Neural cell (in vitro differentiated cells): ENCODE measurements at regions not wholly inside any gene's neighbourhood (a gene's known extent, or its start where the extent isn't known, plus 50 kb on each side); places are given as distances from the start of the nearest gene placed in this dataset.

Experiments used
- H2AFZ ChIP-seq: fragments of 200-600, 300-800 bp; sonication (generic), shearing (Covaris generic); 2 replicates; pipeline ENCODE4 v1.6.0; 2014; ENCODE audit warnings: low read depth, mild to moderate bottlenecking, antibody characterized with exemption, low read length, moderate library complexity
- H3F3A ChIP-seq: fragments of 200-600 bp; shearing (Covaris generic); 2 replicates; pipeline ENCODE4 v1.6.1; 2016; ENCODE audit warnings: mild to moderate bottlenecking, moderate library complexity, mixed read lengths, antibody characterized with exemption, low read length; ENCODE audit not compliant: insufficient read depth, poor library complexity, severe bottlenecking
- H3K27ac ChIP-seq: fragments of 200-600, 300-800 bp; sonication (generic), shearing (Covaris generic); 2 replicates; pipeline ENCODE4 v1.5.1; 2014; ENCODE audit warnings: mild to moderate bottlenecking, low read length, moderate library complexity
- H3K27me3 ChIP-seq: fragments of 300-800, 200-600 bp; sonication (generic), shearing (Covaris generic); 2 replicates; pipeline ENCODE4 v1.6.0; 2014; ENCODE audit warnings: mild to moderate bottlenecking, low read depth, low read length, moderate library complexity; ENCODE audit not compliant: insufficient read depth
- H3K36me3 ChIP-seq: fragments of 300-800, 200-600 bp; sonication (generic), shearing (Covaris generic); 2 replicates; pipeline ENCODE4 v1.5.1; 2014; ENCODE audit warnings: mild to moderate bottlenecking, antibody characterized with exemption, low read length, moderate library complexity; ENCODE audit not compliant: insufficient read depth
- H3K4me2 ChIP-seq: fragments of 300-800, 200-600 bp; sonication (generic), shearing (Covaris generic); 2 replicates; pipeline ENCODE4 v1.6.0; 2014; ENCODE audit warnings: mild to moderate bottlenecking, low read length
- H3K4me3 ChIP-seq: fragments of 300-800, 200-600 bp; sonication (generic), shearing (Covaris generic); 2 replicates; pipeline ENCODE4 v1.5.1; 2014; ENCODE audit warnings: mild to moderate bottlenecking, low read length, moderate library complexity
- H3K79me2 ChIP-seq: fragments of 200-600 bp; shearing (Covaris generic); replicated peaks from 2 replicates; pipeline ENCODE4 v1.6.0; 2014; ENCODE audit warnings: mild to moderate bottlenecking, low read length, moderate library complexity; ENCODE audit not compliant: insufficient read depth
- H3K9ac ChIP-seq: fragments of 300-800, 200-600 bp; sonication (generic), shearing (Covaris generic); 2 replicates; pipeline ENCODE4 v1.6.1; 2016; ENCODE audit warnings: mild to moderate bottlenecking, low read length, mixed read lengths
- H3K9me2 ChIP-seq: fragments of 200-600 bp; shearing (Covaris generic); 2 replicates; pipeline ENCODE4 v1.6.1; 2016; ENCODE audit warnings: mild to moderate bottlenecking, low read length, mixed read lengths; ENCODE audit not compliant: insufficient read depth
- H3K9me3 ChIP-seq: fragments of 200-600, 300-800 bp; sonication (generic), shearing (Covaris generic); 2 replicates; pipeline ENCODE4 v1.6.1; 2016; ENCODE audit warnings: mild to moderate bottlenecking, mixed run types, low read length, moderate library complexity, mixed read lengths
- H4K20me1 ChIP-seq: fragments of 200-600 bp; shearing (Covaris generic); 2 replicates; pipeline ENCODE4 v1.6.1; 2016; ENCODE audit warnings: mild to moderate bottlenecking, mixed run types; ENCODE audit not compliant: insufficient read depth
- EP300 ChIP-seq: fragments of 450-650 bp; conservative IDR thresholded peaks from 2 replicates; pipeline ENCODE4 v1.6.1; 2014; ENCODE audit warnings: antibody characterized with exemption, mild to moderate bottlenecking, moderate library complexity; ENCODE audit not compliant: poor library complexity, severe bottlenecking
- EZH2 ChIP-seq: fragments of 200-600, 300-800 bp; shearing (Covaris generic), sonication (generic); IDR thresholded peaks from 2 replicates; pipeline ENCODE4 v1.6.1; 2014; ENCODE audit warnings: antibody characterized with exemption, low read length, borderline replicate concordance, mild to moderate bottlenecking; ENCODE audit not compliant: insufficient read depth, poor library complexity, severe bottlenecking
- MXI1 ChIP-seq: fragments of 450-650 bp; conservative IDR thresholded peaks from 2 replicates; pipeline ENCODE4 v1.6.1; 2014; ENCODE audit warnings: antibody characterized with exemption, mild to moderate bottlenecking; ENCODE audit not compliant: poor library complexity, severe bottlenecking
- POLR2AphosphoS5 ChIP-seq: IDR thresholded peaks from 2 replicates; pipeline ENCODE4 v1.6.1; 2012
- RAD21 ChIP-seq: fragments of 450-650 bp; conservative IDR thresholded peaks from 2 replicates; pipeline ENCODE4 v1.6.1; 2014; ENCODE audit warnings: antibody characterized with exemption, mild to moderate bottlenecking, moderate library complexity
- SMC3 ChIP-seq: fragments of 450-650 bp; conservative IDR thresholded peaks from 2 replicates; pipeline ENCODE4 v1.6.1; 2014; ENCODE audit warnings: antibody characterized with exemption, mild to moderate bottlenecking, moderate library complexity; ENCODE audit not compliant: poor library complexity
- TAF1 ChIP-seq: IDR thresholded peaks from 2 replicates; pipeline ENCODE4 v1.6.1; 2012; ENCODE audit warnings: low read depth
- TF ChIP-seq, protein P1 (sequence below): fragments of 450-650 bp; IDR thresholded peaks from 2 replicates; pipeline ENCODE4 v1.5.1; 2014; ENCODE audit warnings: antibody characterized with exemption, mild to moderate bottlenecking, moderate library complexity; ENCODE audit not compliant: poor library complexity, severe bottlenecking
- TF ChIP-seq, protein P2 (sequence below): IDR thresholded peaks from 2 replicates; pipeline ENCODE4 v1.6.1; 2012; ENCODE audit warnings: borderline replicate concordance

DNA sequence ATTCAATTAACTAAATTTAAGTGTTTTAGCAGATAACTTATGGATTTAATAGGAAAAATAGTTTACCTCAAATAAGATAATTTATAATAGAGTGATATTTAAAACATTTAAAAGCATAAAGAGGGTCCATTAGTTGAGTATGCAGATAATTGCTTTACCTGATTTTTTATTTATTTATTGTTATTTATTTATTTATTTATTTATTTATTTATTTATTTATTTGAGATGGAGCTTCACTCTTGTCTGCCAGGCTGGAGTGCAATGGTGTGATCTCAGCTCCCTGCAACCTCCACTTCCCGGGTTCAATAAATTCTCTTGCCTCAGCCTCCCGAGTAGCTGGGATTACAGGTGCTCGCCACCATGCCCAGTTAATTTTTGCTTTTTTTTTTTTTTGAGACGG is 982.9 kb downstream of the TFAP2A start:
- Histone ChIP-seq H3K4me3 (no peak overlapping the region), H3K9ac (no peak overlapping the region), H3K36me3 (no peaks in the 10 kb centered on the region), H2AFZ (no peak overlapping the region), H4K20me1 (no peaks in the 10 kb centered on the region), H3K27ac (no peak overlapping the region), H3K4me2 (no peak overlapping the region), H3F3A (no peaks in the 10 kb centered on the region), H3K79me2 (no peaks in the 10 kb centered on the region), H3K9me2 (no peaks in the 10 kb centered on the region), H3K27me3 (no peaks in the 10 kb centered on the region), H3K9me3 (no peaks in the 10 kb centered on the region)
- TF ChIP-seq EZH2 (no peak), EP300 (no peak), POLR2AphosphoS5 (no peak), RAD21 (no peak), MXI1 (no peak), TAF1 (no peak), SMC3 (no peak)
- TF ChIP-seq, protein P1, sequence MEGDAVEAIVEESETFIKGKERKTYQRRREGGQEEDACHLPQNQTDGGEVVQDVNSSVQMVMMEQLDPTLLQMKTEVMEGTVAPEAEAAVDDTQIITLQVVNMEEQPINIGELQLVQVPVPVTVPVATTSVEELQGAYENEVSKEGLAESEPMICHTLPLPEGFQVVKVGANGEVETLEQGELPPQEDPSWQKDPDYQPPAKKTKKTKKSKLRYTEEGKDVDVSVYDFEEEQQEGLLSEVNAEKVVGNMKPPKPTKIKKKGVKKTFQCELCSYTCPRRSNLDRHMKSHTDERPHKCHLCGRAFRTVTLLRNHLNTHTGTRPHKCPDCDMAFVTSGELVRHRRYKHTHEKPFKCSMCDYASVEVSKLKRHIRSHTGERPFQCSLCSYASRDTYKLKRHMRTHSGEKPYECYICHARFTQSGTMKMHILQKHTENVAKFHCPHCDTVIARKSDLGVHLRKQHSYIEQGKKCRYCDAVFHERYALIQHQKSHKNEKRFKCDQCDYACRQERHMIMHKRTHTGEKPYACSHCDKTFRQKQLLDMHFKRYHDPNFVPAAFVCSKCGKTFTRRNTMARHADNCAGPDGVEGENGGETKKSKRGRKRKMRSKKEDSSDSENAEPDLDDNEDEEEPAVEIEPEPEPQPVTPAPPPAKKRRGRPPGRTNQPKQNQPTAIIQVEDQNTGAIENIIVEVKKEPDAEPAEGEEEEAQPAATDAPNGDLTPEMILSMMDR = no peak
- TF ChIP-seq, protein P2, sequence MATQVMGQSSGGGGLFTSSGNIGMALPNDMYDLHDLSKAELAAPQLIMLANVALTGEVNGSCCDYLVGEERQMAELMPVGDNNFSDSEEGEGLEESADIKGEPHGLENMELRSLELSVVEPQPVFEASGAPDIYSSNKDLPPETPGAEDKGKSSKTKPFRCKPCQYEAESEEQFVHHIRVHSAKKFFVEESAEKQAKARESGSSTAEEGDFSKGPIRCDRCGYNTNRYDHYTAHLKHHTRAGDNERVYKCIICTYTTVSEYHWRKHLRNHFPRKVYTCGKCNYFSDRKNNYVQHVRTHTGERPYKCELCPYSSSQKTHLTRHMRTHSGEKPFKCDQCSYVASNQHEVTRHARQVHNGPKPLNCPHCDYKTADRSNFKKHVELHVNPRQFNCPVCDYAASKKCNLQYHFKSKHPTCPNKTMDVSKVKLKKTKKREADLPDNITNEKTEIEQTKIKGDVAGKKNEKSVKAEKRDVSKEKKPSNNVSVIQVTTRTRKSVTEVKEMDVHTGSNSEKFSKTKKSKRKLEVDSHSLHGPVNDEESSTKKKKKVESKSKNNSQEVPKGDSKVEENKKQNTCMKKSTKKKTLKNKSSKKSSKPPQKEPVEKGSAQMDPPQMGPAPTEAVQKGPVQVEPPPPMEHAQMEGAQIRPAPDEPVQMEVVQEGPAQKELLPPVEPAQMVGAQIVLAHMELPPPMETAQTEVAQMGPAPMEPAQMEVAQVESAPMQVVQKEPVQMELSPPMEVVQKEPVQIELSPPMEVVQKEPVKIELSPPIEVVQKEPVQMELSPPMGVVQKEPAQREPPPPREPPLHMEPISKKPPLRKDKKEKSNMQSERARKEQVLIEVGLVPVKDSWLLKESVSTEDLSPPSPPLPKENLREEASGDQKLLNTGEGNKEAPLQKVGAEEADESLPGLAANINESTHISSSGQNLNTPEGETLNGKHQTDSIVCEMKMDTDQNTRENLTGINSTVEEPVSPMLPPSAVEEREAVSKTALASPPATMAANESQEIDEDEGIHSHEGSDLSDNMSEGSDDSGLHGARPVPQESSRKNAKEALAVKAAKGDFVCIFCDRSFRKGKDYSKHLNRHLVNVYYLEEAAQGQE = no peak

DNA sequence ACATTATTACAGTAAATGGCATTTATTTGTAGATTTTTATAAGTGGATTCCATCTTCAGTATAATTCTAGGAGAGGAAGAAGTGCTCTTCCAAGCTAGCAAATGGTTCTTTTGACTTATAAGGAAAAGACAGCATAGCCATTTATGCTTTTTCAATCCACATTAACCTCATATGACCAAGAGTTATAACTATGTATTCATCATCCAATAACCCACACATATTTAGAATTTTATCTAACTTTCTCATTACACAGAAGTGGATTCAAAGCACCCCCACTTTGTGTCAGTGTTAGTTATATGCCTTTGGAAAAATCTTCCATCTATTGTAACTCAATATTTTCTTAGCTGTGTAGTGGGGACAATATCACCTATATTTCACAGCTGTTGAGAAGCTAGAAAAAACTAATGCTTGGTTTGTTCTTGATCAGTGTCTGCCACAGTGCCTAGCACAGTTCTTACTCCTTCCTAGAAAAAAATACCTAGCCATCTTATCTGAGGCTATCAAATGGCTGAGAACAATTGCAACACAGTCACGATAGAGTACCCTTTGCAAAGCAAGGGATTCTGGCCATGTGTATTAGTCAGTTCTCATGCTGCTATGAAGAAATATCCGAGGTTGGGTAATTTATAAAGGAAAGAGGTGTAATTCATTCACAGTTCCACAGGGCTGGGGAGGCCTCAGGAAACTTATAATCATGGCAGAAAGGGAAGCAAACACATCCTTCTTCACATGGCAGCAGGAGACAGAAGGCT is 986.3 kb downstream of the TFAP2A start:
- H3K79me2 ChIP-seq = no peaks in the 10 kb centered on the region
- TF ChIP-seq MXI1 (no peak), EZH2 (no peak), SMC3 (no peak), RAD21 (no peak)
- TF ChIP-seq, protein P1 = no peak
- H4K20me1 ChIP-seq = no peaks in the 10 kb centered on the region
- H3K4me3 ChIP-seq = no peak overlapping the region
- no peaks in the 10 kb centered on the region for H3K36me3 ChIP-seq
- H3K4me2 ChIP-seq = no peak overlapping the region
- H3K27me3 ChIP-seq = no peaks in the 10 kb centered on the region
- no peaks in the 10 kb centered on the region for H3F3A ChIP-seq
- no peak overlapping the region for H3K9ac ChIP-seq
- H3K9me2 ChIP-seq = no peaks in the 10 kb centered on the region
- H3K9me3 ChIP-seq = no peaks in the 10 kb centered on the region
- H3K27ac ChIP-seq = no peak overlapping the region
- no peak overlapping the region for H2AFZ ChIP-seq
